ENCODE measurements at regions not wholly inside any gene's neighbourhood (a gene's known extent, or its start where the extent isn't known, plus 50 kb on each side); places are given as distances from the start of the nearest gene placed in this dataset.

DNA sequence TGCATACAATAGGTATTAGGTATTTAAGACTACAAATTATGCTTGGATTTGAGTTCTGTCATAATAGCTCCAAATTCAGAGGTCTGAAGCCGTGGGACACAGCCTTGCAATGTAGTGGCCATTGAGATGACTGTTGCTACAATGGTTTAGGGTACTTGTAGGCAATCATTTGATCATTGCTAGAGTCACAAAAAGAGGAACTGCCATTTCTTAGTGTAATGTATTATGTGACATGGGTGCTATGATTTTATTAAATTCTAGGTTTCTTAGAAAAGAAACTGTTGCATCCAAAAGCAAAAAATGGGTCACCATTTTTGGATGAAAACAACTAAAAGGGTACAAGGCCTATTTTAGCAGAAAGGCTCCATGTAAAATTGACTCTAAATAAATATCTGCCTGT is 129.9 kb upstream of the ZNF644 start:
- DNase-seq (ENCODE audit: low read depth): no peak

- DNase-seq (ENCODE audit: low read depth): peak; percentile 6
These were observed 126.8 kb upstream of the ZNF644 start for GRCh38 chr1:91148641-91149069.

DNA sequence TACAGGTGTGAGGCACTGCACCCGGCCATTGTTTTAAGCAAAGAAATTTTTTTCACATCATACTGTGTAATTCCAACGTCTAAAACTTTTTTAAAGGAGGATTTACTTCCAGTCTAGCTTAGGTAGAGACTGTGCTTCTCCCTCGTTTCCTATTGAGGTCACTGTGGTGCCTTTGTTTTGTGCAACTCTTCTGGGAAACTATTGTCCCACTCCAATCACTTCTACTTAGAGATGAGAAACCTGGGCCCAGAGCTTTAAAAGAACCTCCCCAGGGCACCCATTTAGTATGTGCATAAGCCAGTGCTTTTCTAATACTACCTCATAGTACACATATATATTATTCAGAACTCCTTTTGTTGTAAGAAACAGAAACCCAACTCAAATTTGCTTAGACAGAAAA is 120.0 kb upstream of the ZNF644 start:
- no peak for DNase-seq (ENCODE audit: low read depth)

GRCh38 chr1:91138959-91139358 is 117.1 kb upstream of the ZNF644 start:
- no peak for DNase-seq (ENCODE audit: low read depth)

DNA sequence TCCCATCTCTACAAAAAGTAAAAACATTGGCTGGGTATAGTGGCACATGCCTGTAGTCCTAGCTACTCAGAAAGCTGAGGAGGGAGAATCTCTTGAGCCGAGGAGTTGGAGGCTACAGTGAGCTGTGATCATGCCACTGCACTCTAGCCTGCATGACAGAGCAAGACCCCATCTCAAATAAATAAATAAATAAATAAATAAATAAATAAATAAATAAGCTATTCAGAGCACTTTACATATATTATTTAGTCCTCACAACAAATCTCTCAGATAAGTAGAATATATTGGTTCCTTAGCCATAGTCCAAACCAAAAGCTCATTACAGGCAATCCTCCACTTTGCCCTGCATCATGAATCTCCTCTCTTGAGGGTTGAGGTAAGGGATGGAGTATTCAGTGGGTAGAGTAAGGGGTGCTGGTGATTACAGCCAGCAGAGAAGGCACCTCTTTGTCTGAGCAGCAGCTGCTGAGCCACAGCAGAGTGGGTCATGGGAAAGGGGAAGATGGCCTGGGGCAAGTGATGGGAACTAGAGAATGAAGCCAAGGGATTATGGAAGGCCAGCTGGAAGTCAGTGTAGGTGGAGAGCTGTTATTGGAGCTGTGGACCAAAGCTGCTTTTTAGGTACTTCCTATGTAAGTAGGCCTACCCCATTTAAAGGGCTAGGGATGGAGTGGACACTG is 115.5 kb upstream of the ZNF644 start:
- peak; percentile 4 for DNase-seq (ENCODE audit: low read depth)

DNA sequence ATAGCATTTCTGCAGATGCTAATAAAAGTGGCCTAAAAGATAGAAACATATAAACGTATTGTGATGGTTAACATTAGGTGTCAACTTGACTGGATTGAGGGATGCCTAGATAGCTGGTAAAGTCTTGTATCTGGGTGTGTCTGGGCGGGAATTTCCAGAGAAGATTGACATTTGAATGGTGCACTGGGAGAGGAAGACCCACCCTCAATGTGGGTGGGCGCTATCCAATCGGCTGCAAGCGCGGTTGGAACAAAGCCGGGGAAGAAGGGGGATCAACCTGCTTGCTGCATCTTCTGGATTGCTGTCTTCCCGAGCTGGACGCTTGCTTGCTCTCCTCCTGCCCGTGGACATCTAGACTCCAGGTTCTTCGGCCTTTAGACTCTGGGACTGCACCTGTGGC is 114.0 kb upstream of the ZNF644 start:
- no peak for DNase-seq (ENCODE audit: low read depth)

DNA sequence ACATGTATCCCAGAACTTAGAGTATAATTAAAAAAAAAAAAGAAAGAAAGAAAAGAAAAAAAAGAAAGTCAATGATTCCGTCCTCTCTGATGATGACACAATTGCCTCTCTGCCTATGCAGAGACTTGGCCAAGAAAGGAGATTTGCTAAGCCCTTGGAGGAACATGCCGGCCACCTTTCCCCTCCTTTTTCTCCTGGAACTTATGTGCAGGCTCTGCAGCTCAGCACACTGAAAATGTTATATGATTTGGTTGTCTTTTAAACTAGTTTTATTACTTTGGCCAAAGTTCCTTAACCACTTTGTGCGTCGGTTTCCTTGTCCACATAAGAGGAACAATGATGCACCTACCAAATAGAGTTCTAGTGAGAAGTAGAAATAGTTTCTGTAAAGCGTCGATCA is 111.4 kb upstream of the ZNF644 start:
- no peak for DNase-seq (ENCODE audit: low read depth)

DNA sequence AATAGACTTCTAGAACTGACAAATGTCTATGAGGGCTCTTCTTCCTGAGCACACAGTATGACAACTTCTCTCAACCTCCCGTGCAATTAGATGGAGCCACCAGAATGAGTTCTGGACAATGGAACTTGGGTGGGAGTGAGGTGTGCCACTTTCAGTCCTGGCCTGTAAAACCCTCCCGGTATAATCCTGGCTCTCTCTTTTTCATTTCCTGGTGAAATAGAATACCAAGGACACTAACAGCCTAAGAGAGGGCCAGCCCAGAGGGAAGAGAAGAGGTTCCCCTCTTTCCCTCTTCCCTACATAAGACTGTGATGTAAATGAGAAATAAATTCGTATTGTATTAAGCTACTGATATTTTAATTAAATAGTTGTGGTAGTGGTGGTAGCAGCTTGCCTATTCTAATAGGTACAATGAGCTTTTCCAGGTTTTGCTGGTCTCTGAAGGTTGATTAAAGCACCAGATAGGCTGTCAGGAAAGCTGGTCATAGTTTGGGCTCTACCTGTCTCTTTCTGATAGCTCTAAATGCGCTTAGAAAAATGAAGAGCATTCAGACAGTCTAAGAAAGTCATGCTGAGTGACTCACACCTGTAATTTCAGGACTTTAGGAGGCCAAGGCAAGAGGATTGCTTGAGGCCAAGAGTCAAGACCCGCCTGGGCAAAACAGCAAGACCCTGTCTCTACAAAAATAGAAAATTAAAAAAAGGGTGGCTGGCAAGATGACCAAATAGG is 108.6 kb upstream of the ZNF644 start:
- DNase-seq (ENCODE audit: low read depth): no peak

DNA sequence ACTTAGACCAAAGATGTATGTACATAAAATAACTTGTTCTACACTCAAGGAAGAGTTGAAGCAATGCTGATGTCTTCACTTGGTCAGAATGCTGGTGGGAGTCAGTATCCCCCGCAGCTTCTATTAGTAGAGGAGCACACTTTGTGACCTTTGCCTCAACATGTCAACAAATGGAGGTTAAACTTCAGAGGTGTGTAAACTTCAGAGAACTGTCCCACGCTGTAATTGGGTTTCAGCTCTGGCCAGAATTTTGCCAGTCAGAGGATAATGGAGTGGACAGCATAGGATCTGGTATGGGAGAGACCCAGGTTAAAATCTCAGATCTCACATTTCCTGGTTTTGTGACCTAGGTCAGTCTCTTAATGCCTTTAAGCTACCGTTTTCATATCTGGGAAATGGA is 107.6 kb upstream of the ZNF644 start:
- DNase-seq (ENCODE audit: low read depth): no peak

- DNase-seq (ENCODE audit: low read depth): no peak
These were observed 107.2 kb upstream of the ZNF644 start for GRCh38 chr1:91129017-91129416.

DNA sequence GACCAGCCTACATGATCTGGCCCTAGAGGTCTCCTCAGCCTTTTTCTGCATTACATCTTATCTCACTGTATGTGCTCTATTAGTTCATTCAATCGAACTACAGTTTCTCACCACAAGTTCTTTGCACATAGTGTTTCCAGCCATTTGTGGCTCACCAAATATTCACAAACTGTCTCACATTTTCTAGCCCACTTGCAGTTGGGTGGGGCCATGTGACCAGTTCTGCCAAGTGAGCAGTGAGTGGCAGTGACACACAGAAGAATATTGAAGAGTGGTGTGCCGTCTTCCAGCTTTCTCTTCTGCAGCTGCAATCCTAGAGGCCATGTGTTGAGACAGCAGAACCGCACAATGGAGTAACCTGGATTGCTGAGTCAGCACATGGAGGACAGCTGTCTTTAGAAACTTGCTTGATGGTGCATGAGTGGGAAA is 103.2 kb upstream of the ZNF644 start:
- peak; percentile 50 for DNase-seq (ENCODE audit: low read depth)

- peak; percentile 32 for DNase-seq (ENCODE audit: low read depth)
These were observed 102.6 kb upstream of the ZNF644 start for GRCh38 chr1:91124290-91124985.

GRCh38 chr1:91123773-91124172 is 101.9 kb upstream of the ZNF644 start:
- no peak for DNase-seq (ENCODE audit: low read depth)

DNA sequence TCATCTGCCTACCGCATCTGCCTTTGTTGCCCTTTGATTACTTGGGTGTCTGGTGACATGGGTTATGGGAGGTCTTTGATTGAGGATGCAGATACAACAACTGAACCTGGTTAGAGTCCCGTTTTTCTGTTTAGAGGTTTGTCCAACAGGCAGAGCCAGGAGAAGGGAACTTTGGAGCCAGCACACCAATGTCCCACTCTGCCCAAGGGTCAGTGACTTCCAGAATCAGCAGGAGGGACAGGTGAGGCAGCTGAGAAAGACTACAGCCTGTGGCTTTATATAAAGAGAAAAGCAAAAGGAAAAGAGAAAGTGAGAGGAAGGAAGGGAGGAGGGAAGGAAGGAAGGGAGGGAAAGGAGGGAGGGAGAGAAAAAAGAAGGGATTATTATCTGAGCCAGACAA is 101.5 kb upstream of the ZNF644 start:
- no peak for DNase-seq (ENCODE audit: low read depth)

DNA sequence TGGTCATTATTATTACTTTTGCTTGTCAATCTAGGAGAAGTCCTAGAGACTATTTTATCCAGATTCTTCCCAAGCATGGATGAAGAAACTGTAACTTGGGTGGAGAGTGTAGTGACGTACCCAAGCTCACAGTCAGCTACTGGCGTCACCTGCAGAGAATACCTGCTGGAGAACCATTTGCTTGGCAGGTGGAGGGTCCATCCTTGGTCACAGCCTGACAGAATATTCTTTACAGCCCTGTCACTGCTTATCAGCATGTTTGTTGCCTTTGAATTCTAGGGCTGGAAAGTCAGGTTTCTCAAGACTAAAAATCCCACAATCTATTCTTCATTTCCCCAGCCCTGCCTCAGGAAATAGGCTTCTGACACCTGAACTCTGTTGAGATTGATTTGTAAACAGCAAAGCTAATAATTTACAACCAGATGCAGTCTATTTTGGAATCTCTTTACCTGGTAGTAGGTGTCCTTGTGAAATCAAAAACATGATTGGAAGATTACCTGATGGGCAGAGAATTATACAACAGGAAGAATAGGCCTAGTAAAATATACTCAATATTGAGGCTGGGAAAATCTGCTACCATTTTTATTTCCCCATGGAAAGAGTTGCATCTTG is 100.4 kb upstream of the ZNF644 start:
- no peak for DNase-seq (ENCODE audit: low read depth)

DNA sequence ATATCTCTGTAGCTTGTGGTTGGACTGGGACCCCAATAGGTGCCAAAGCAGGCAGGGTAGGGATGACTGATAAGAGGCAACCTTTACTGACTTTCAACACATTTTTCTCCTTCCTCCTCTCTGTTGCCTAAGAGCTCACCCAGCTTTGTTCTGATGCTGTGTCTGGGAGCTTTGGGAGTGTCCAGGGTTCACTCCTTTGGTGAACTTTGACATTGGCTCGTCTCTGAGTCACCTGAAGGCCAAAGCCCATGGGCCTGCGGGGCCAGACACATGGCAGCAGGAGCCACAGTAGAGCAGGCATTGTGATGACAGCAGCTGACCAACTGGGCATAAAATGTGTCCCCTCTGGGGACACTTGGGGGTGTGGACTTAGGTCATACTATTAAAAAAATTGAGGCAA is 99.5 kb upstream of the ZNF644 start:
- DNase-seq (ENCODE audit: low read depth): no peak

DNA sequence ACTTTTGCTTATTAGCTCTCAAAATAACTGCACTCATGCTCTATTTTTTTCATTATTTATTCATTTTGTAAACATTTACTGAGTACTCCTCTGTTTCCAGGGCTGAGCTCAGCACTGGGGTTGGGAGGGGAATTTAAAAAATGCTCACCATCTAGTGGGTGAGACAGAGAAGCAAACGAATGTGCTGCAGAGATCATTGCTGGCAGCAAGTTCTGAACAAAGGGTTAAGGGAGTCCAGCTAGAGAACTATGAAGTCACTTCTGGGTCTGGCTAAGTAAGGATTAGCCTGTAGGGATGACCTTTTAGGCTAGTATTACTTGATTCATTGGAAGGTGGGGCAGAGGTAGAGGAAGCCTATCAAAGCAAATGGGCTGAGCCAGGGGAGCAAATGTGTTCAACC is 99.1 kb upstream of the ZNF644 start:
- no peak for DNase-seq (ENCODE audit: low read depth)

GRCh38 chr1:91120421-91120820 is 98.6 kb upstream of the ZNF644 start:
- DNase-seq (ENCODE audit: low read depth): no peak

DNA sequence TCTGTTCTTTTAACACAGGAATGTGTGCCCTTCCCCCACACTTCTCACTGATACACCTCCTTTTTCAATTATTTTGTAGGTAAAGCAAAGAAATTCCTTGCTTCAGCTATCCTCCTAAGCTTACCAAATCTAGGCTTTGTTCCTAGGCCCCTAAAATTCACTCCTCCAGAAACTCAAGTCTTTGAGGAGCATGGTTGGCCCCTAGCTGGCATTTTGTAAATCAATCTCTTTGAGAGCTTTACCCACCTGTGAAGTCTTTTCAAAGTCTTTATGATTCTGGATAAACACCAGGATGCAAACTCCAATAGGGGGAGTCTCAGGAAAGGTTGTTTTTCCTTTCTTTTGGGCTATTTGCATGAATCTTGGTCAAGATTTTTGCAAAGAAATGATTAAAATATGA is 82.9 kb upstream of the ZNF644 start:
- DNase-seq (ENCODE audit: low read depth): no peak

- DNase-seq (ENCODE audit: low read depth): no peak
These were observed 79.5 kb upstream of the ZNF644 start for GRCh38 chr1:91101328-91101727.

GRCh38 chr1:91099746-91100621 is 78.1 kb upstream of the ZNF644 start:
- peak; percentile 83 for DNase-seq (ENCODE audit: low read depth)
